ENCODE measurements at regions not wholly inside any gene's neighbourhood (a gene's known extent, or its start where the extent isn't known, plus 50 kb on each side); places are given as distances from the start of the nearest gene placed in this dataset.

DNA sequence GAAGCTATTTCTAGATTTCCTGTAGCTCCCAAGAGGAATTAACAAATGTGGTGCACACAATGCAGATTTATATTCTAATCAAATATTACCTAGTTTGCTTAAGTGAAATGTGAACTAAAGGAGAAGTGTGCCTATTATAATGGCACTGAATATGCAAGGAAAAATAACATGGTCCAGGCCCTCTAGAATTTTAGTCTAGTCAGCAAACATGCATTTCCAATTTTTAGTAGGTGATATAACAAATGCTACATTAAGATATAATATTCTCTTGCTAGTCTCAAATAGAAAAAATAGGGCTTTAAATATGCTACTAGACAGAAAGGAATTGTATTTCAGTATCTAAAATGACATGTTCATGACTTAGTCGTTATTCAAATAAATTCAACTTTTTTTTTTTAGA is 689.5 kb downstream of the TMEM182 start:
- H3K9me3 ChIP-seq (ENCODE audit: control insufficient read depth in 2 of 2, insufficient read depth in 1 of 2, low read length in 1 of 2) = no peaks in the 10 kb centered on the region
- H3K27ac ChIP-seq (ENCODE audit: low read depth in 1 of 2, low read length in 1 of 2) = no peak overlapping the region
- H3K4me3 ChIP-seq (ENCODE audit: low read length in 2 of 2) = no peak overlapping the region
- H3K27me3 ChIP-seq (ENCODE audit: control insufficient read depth in 2 of 2, insufficient read depth in 1 of 2, low read length in 1 of 2) = no peaks in the 10 kb centered on the region
- H3K4me1 ChIP-seq (ENCODE audit: control insufficient read depth in 2 of 2, insufficient read depth in 2 of 2, low read length in 2 of 2) = no peaks in the 10 kb centered on the region
- no peaks in the 10 kb centered on the region for H3K36me3 ChIP-seq (ENCODE audit: control insufficient read depth in 2 of 2, insufficient read depth in 2 of 2, low read length in 1 of 2)
- no peak for DNase-seq (ENCODE audit: low read depth in 6 of 9, low spot score in 9 of 9)
- 88% methylated on average over 1 of the region's 1 CpG for WGBS

DNA sequence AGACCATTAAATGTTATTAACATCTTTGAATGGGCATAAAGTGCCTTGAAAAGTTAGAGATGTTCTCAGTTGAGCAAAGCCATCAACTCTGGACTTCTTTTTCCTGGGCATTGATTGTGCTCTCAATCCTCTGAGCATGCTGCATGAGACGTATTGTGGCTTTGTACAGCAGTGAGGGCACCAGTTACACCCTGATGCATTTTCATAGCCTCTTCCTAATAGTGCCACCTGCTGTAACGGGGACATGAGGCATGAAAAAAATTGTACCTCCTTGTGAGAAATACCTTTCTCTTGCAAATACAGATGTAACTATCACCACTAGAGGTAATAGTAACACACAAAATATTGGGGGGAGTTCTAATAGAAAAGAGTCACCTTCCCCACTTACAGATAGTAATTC is 697.5 kb downstream of the TMEM182 start:
- no peak overlapping the region for H3K27ac ChIP-seq (ENCODE audit: low read depth in 1 of 2, low read length in 1 of 2)
- H3K4me3 ChIP-seq (ENCODE audit: low read length in 2 of 2) = no peak overlapping the region
- no peaks in the 10 kb centered on the region for H3K4me1 ChIP-seq (ENCODE audit: control insufficient read depth in 2 of 2, insufficient read depth in 2 of 2, low read length in 2 of 2)
- H3K36me3 ChIP-seq (ENCODE audit: control insufficient read depth in 2 of 2, insufficient read depth in 2 of 2, low read length in 1 of 2) = no peaks in the 10 kb centered on the region
- H3K9me3 ChIP-seq (ENCODE audit: control insufficient read depth in 2 of 2, insufficient read depth in 1 of 2, low read length in 1 of 2) = no peaks in the 10 kb centered on the region
- no peak for DNase-seq (ENCODE audit: low read depth in 6 of 9, low spot score in 9 of 9)
- H3K27me3 ChIP-seq (ENCODE audit: control insufficient read depth in 2 of 2, insufficient read depth in 1 of 2, low read length in 1 of 2) = no peaks in the 10 kb centered on the region
- WGBS = 38% methylated on average over 2 of the region's 2 CpGs

DNA sequence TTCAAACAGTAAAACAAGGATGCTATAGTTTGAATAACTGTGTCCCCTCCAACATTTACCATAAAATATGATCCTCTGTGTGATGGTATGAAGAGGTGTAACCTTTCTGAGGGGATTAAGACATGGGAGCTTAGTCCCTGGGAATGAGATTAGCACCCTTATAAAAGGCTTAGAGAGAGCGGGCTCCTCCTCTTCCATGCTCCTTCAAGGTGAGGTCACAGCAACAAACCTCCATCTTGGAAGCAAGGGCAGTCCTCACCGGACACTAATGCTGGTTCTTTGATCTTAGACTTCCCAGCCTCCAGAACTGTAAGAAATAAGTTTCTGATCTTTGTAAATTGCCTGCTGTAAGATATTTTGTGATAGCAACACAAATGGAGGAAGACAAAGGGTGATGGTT is 700.3 kb downstream of the TMEM182 start:
- Histone ChIP-seq H3K36me3 (ENCODE audit: control insufficient read depth in 2 of 2, insufficient read depth in 2 of 2, low read length in 1 of 2) (no peaks in the 10 kb centered on the region), H3K27ac (ENCODE audit: low read depth in 1 of 2, low read length in 1 of 2) (no peak overlapping the region), H3K27me3 (ENCODE audit: control insufficient read depth in 2 of 2, insufficient read depth in 1 of 2, low read length in 1 of 2) (no peaks in the 10 kb centered on the region), H3K9me3 (ENCODE audit: control insufficient read depth in 2 of 2, insufficient read depth in 1 of 2, low read length in 1 of 2) (no peaks in the 10 kb centered on the region), H3K4me3 (ENCODE audit: low read length in 2 of 2) (no peak overlapping the region), H3K4me1 (ENCODE audit: control insufficient read depth in 2 of 2, insufficient read depth in 2 of 2, low read length in 2 of 2) (no peaks in the 10 kb centered on the region)
- WGBS = 90% methylated on average over 2 of the region's 2 CpGs
- DNase-seq (ENCODE audit: low read depth in 6 of 9, low spot score in 9 of 9) = no peak

GRCh38 chr2:103462712-103463111 is 700.9 kb downstream of the TMEM182 start:
- DNase-seq (ENCODE audit: low read depth in 6 of 9, low spot score in 9 of 9) = no peak
- H3K9me3 ChIP-seq (ENCODE audit: control insufficient read depth in 2 of 2, insufficient read depth in 1 of 2, low read length in 1 of 2) = no peaks in the 10 kb centered on the region
- H3K36me3 ChIP-seq (ENCODE audit: control insufficient read depth in 2 of 2, insufficient read depth in 2 of 2, low read length in 1 of 2) = no peaks in the 10 kb centered on the region
- no peaks in the 10 kb centered on the region for H3K27me3 ChIP-seq (ENCODE audit: control insufficient read depth in 2 of 2, insufficient read depth in 1 of 2, low read length in 1 of 2)
- H3K4me1 ChIP-seq (ENCODE audit: control insufficient read depth in 2 of 2, insufficient read depth in 2 of 2, low read length in 2 of 2) = no peaks in the 10 kb centered on the region
- no peak overlapping the region for H3K4me3 ChIP-seq (ENCODE audit: low read length in 2 of 2)
- no peak overlapping the region for H3K27ac ChIP-seq (ENCODE audit: low read depth in 1 of 2, low read length in 1 of 2)
- 97% methylated on average over 2 of the region's 2 CpGs for WGBS

DNA sequence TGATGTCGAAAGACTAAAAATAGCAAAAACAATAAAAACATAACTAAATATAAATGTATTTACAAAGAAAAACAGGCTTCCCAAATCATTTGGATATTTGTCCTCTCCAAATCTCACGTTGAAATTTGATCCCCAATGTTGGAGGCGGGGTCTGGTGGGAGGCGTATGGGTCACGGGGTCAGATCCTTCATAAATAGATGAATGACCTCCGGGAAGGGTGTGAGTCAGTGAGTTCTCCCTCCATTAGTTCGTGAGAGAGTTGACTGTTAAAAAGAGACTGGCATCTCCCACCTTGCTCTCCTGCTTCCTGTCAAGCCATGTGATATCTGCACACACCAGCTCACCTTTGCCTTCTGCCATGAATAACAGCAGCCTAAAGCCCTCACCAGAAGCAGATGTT is 703.0 kb downstream of the TMEM182 start:
- 84% methylated on average over 7 of the region's 7 CpGs for WGBS
- Histone ChIP-seq H3K27me3 (ENCODE audit: control insufficient read depth in 2 of 2, insufficient read depth in 1 of 2, low read length in 1 of 2) (no peaks in the 10 kb centered on the region), H3K4me1 (ENCODE audit: control insufficient read depth in 2 of 2, insufficient read depth in 2 of 2, low read length in 2 of 2) (no peaks in the 10 kb centered on the region), H3K4me3 (ENCODE audit: low read length in 2 of 2) (no peak overlapping the region), H3K36me3 (ENCODE audit: control insufficient read depth in 2 of 2, insufficient read depth in 2 of 2, low read length in 1 of 2) (no peaks in the 10 kb centered on the region), H3K9me3 (ENCODE audit: control insufficient read depth in 2 of 2, insufficient read depth in 1 of 2, low read length in 1 of 2) (no peaks in the 10 kb centered on the region), H3K27ac (ENCODE audit: low read depth in 1 of 2, low read length in 1 of 2) (no peak overlapping the region)
- no peak for DNase-seq (ENCODE audit: low read depth in 6 of 9, low spot score in 9 of 9)

- H3K27ac ChIP-seq (ENCODE audit: low read depth in 1 of 2, low read length in 1 of 2) = no peak overlapping the region
- DNase-seq (ENCODE audit: low read depth in 6 of 9, low spot score in 9 of 9) = no peak
- H3K27me3 ChIP-seq (ENCODE audit: control insufficient read depth in 2 of 2, insufficient read depth in 1 of 2, low read length in 1 of 2) = no peaks in the 10 kb centered on the region
- H3K9me3 ChIP-seq (ENCODE audit: control insufficient read depth in 2 of 2, insufficient read depth in 1 of 2, low read length in 1 of 2) = no peaks in the 10 kb centered on the region
- no peaks in the 10 kb centered on the region for H3K36me3 ChIP-seq (ENCODE audit: control insufficient read depth in 2 of 2, insufficient read depth in 2 of 2, low read length in 1 of 2)
- H3K4me1 ChIP-seq (ENCODE audit: control insufficient read depth in 2 of 2, insufficient read depth in 2 of 2, low read length in 2 of 2) = no peaks in the 10 kb centered on the region
- 100% methylated on average over 1 of the region's 1 CpG for WGBS
- no peak overlapping the region for H3K4me3 ChIP-seq (ENCODE audit: low read length in 2 of 2)
Measured at GRCh38 chr2:103469800-103470199, 708.0 kb downstream of the TMEM182 start.

GRCh38 chr2:103484906-103485305 is 723.1 kb downstream of the TMEM182 start:
- 86% methylated on average over 1 of the region's 1 CpG for WGBS

GRCh38 chr2:103496850-103497249 is 735.0 kb downstream of the TMEM182 start:
- H3K27ac ChIP-seq (ENCODE audit: low read depth in 1 of 2, low read length in 1 of 2) = no peak overlapping the region
- 90% methylated on average over 1 of the region's 1 CpG for WGBS
- no peaks in the 10 kb centered on the region for H3K36me3 ChIP-seq (ENCODE audit: control insufficient read depth in 2 of 2, insufficient read depth in 2 of 2, low read length in 1 of 2)
- no peaks in the 10 kb centered on the region for H3K4me1 ChIP-seq (ENCODE audit: control insufficient read depth in 2 of 2, insufficient read depth in 2 of 2, low read length in 2 of 2)
- no peak for DNase-seq (ENCODE audit: low read depth in 6 of 9, low spot score in 9 of 9)
- no peaks in the 10 kb centered on the region for H3K9me3 ChIP-seq (ENCODE audit: control insufficient read depth in 2 of 2, insufficient read depth in 1 of 2, low read length in 1 of 2)
- no peaks in the 10 kb centered on the region for H3K27me3 ChIP-seq (ENCODE audit: control insufficient read depth in 2 of 2, insufficient read depth in 1 of 2, low read length in 1 of 2)
- H3K4me3 ChIP-seq (ENCODE audit: low read length in 2 of 2) = no peak overlapping the region

More at GRCh38 chr2:103484906-103485305, 723.1 kb downstream of the TMEM182 start:
- H3K4me1 ChIP-seq (ENCODE audit: control insufficient read depth in 2 of 2, insufficient read depth in 2 of 2, low read length in 2 of 2) = no peaks in the 10 kb centered on the region
- H3K27me3 ChIP-seq (ENCODE audit: control insufficient read depth in 2 of 2, insufficient read depth in 1 of 2, low read length in 1 of 2) = no peaks in the 10 kb centered on the region
- no peak overlapping the region for H3K4me3 ChIP-seq (ENCODE audit: low read length in 2 of 2)
- no peaks in the 10 kb centered on the region for H3K36me3 ChIP-seq (ENCODE audit: control insufficient read depth in 2 of 2, insufficient read depth in 2 of 2, low read length in 1 of 2)
- H3K9me3 ChIP-seq (ENCODE audit: control insufficient read depth in 2 of 2, insufficient read depth in 1 of 2, low read length in 1 of 2) = no peaks in the 10 kb centered on the region
- no peak for DNase-seq (ENCODE audit: low read depth in 6 of 9, low spot score in 9 of 9)
- no peak overlapping the region for H3K27ac ChIP-seq (ENCODE audit: low read depth in 1 of 2, low read length in 1 of 2)

GRCh38 chr2:103506812-103507211 is 745.0 kb downstream of the TMEM182 start:
- Histone ChIP-seq H3K27me3 (ENCODE audit: control insufficient read depth in 2 of 2, insufficient read depth in 1 of 2, low read length in 1 of 2) (no peaks in the 10 kb centered on the region), H3K4me1 (ENCODE audit: control insufficient read depth in 2 of 2, insufficient read depth in 2 of 2, low read length in 2 of 2) (no peaks in the 10 kb centered on the region), H3K27ac (ENCODE audit: low read depth in 1 of 2, low read length in 1 of 2) (no peak overlapping the region), H3K4me3 (ENCODE audit: low read length in 2 of 2) (no peak overlapping the region), H3K9me3 (ENCODE audit: control insufficient read depth in 2 of 2, insufficient read depth in 1 of 2, low read length in 1 of 2) (no peaks in the 10 kb centered on the region), H3K36me3 (ENCODE audit: control insufficient read depth in 2 of 2, insufficient read depth in 2 of 2, low read length in 1 of 2) (no peaks in the 10 kb centered on the region)
- no peak for DNase-seq (ENCODE audit: low read depth in 6 of 9, low spot score in 9 of 9)
- 84% methylated on average over 4 of the region's 4 CpGs for WGBS

DNA sequence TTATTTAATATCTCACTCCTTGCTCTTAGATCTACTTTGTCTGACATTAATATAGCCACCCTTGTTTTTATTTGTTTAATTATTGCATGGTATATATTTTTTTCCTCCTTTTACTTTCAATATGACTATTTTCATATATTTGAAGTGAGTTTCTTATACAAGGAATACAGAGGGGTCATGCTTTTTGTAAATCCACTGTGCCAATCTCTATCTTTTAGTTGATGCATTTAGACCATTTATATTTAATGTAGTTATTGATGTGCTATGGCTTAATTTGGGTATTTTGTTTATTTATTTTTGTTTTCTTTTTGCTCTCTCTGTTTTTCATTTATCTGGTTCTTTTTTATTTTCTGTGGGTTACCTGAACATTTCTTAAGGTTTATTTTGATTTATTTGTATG is 750.6 kb downstream of the TMEM182 start:
- Histone ChIP-seq H3K36me3 (ENCODE audit: control insufficient read depth in 2 of 2, insufficient read depth in 2 of 2, low read length in 1 of 2) (no peaks in the 10 kb centered on the region), H3K9me3 (ENCODE audit: control insufficient read depth in 2 of 2, insufficient read depth in 1 of 2, low read length in 1 of 2) (no peaks in the 10 kb centered on the region), H3K4me1 (ENCODE audit: control insufficient read depth in 2 of 2, insufficient read depth in 2 of 2, low read length in 2 of 2) (no peaks in the 10 kb centered on the region), H3K27ac (ENCODE audit: low read depth in 1 of 2, low read length in 1 of 2) (no peak overlapping the region), H3K27me3 (ENCODE audit: control insufficient read depth in 2 of 2, insufficient read depth in 1 of 2, low read length in 1 of 2) (no peaks in the 10 kb centered on the region), H3K4me3 (ENCODE audit: low read length in 2 of 2) (no peak overlapping the region)
- DNase-seq (ENCODE audit: low read depth in 6 of 9, low spot score in 9 of 9) = no peak

All from thymus (tissue), 11 donors.